ENCODE measurements at regions not wholly inside any gene's neighbourhood (a gene's known extent, or its start where the extent isn't known, plus 50 kb on each side); places are given as distances from the start of the nearest gene placed in this dataset.
A peak's percentile ranks its signal among the peaks of the same experiment; 100 is the strongest.

GRCh38 chr11:10358696-10359095 is 53.8 kb downstream of the ADM start:
- Histone ChIP-seq H3K4me3 (ENCODE audit: low read depth in 1 of 2, low read length in 1 of 2) (no peak overlapping the region), H3K27ac (no peak overlapping the region), H3K27me3 (no peaks in the 10 kb centered on the region), H3K9me3 (no peaks in the 10 kb centered on the region), H3K4me1 (ENCODE audit: control insufficient read depth in 1 of 2, insufficient read depth in 1 of 2, low read depth in 1 of 2, low read length in 1 of 2) (no peaks in the 10 kb centered on the region), H3K36me3 (no peaks in the 10 kb centered on the region)
- no peak for TF ChIP-seq CTCF (IDR thresholded peaks at IDR 0.05)

- no peaks in the 10 kb centered on the region for H3K4me1 ChIP-seq (ENCODE audit: control insufficient read depth in 1 of 2, insufficient read depth in 1 of 2, low read depth in 1 of 2, low read length in 1 of 2)
- H3K27me3 ChIP-seq = no peaks in the 10 kb centered on the region
- H3K9me3 ChIP-seq = no peaks in the 10 kb centered on the region
- no peak overlapping the region for H3K27ac ChIP-seq
- no peaks in the 10 kb centered on the region for H3K36me3 ChIP-seq
- TF ChIP-seq CTCF (IDR thresholded peaks at IDR 0.05) = no peak
- H3K4me3 ChIP-seq (ENCODE audit: low read depth in 1 of 2, low read length in 1 of 2) = no peak overlapping the region
Observed at GRCh38 chr11:10359171-10359570, 54.3 kb downstream of the ADM start.

GRCh38 chr11:10360835-10361234 is 56.0 kb downstream of the ADM start:
- H3K9me3 ChIP-seq = no peaks in the 10 kb centered on the region
- TF ChIP-seq CTCF (IDR thresholded peaks at IDR 0.05) = no peak
- H3K4me3 ChIP-seq (ENCODE audit: low read depth in 1 of 2, low read length in 1 of 2) = no peak overlapping the region
- no peak overlapping the region for H3K27ac ChIP-seq
- H3K27me3 ChIP-seq = no peaks in the 10 kb centered on the region
- H3K36me3 ChIP-seq = no peaks in the 10 kb centered on the region
- no peaks in the 10 kb centered on the region for H3K4me1 ChIP-seq (ENCODE audit: control insufficient read depth in 1 of 2, insufficient read depth in 1 of 2, low read depth in 1 of 2, low read length in 1 of 2)

GRCh38 chr11:10365045-10365444 is 60.2 kb downstream of the ADM start:
- no peak overlapping the region for H3K27ac ChIP-seq
- TF ChIP-seq CTCF (IDR thresholded peaks at IDR 0.05) = no peak
- no peaks in the 10 kb centered on the region for H3K27me3 ChIP-seq
- no peaks in the 10 kb centered on the region for H3K4me1 ChIP-seq (ENCODE audit: control insufficient read depth in 1 of 2, insufficient read depth in 1 of 2, low read depth in 1 of 2, low read length in 1 of 2)
- no peaks in the 10 kb centered on the region for H3K36me3 ChIP-seq
- H3K4me3 ChIP-seq (ENCODE audit: low read depth in 1 of 2, low read length in 1 of 2) = no peak overlapping the region
- H3K9me3 ChIP-seq = no peaks in the 10 kb centered on the region

GRCh38 chr11:10366568-10367331 is 61.9 kb downstream of the ADM start:
- H3K9me3 ChIP-seq = no peaks in the 10 kb centered on the region
- no peak overlapping the region for H3K27ac ChIP-seq
- no peak overlapping the region for H3K4me3 ChIP-seq (ENCODE audit: low read depth in 1 of 2, low read length in 1 of 2)
- no peaks in the 10 kb centered on the region for H3K36me3 ChIP-seq
- TF ChIP-seq CTCF (IDR thresholded peaks at IDR 0.05) = peak; percentile 38
- H3K4me1 ChIP-seq (ENCODE audit: control insufficient read depth in 1 of 2, insufficient read depth in 1 of 2, low read depth in 1 of 2, low read length in 1 of 2) = no peaks in the 10 kb centered on the region
- H3K27me3 ChIP-seq = peaks cover 6% of the 10 kb centered on the region
